HG03521 (cell line): ENCODE measurements at regions not wholly inside any gene's neighbourhood (a gene's known extent, or its start where the extent isn't known, plus 50 kb on each side); places are given as distances from the start of the nearest gene placed in this dataset.
A peak's percentile ranks its signal among the peaks of the same experiment; 100 is the strongest.
"Not testable (repeated sequence)": the region's sequence is repeated elsewhere in the genome, so short reads cannot be mapped to it uniquely, and the experiment has no call there.

Source experiments
- ATAC-seq: cut with Tn5 transposase; IDR thresholded peaks from one replicate; pipeline ENCODE4 v1.9.1; 2021; ENCODE audit warnings: mild to moderate bottlenecking, moderate library complexity; ENCODE audit not compliant: unreplicated experiment

DNA sequence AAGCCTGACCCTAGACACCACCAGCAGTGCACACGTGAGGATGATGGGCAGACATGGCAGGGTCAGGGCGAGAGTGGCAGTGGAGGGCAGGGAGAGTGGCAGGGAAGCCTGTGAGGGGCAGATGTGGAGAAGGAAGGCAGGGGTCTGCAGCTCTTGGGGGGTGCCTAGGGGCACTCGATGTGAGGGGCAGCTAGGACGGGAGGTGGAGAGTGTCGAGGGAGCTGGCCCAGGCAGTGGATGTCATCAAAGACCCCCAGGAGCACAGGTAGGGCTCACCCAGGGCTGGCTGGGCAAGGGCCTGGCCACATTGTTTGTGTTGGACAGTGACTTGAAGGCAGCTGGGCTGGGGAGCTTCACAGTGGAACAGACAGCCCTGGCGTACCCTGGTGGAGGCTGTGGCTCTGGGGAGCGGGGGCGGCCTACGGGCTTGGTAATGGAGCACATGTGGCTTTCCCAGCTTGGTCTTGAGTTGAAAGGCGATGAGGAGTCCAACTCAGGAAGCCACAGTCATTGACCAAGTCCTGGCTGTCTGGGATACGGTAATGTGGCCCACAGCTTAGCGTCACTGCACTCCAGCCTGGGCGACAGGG is 87.1 kb downstream of the RTP5 start:
- no peak for ATAC-seq

DNA sequence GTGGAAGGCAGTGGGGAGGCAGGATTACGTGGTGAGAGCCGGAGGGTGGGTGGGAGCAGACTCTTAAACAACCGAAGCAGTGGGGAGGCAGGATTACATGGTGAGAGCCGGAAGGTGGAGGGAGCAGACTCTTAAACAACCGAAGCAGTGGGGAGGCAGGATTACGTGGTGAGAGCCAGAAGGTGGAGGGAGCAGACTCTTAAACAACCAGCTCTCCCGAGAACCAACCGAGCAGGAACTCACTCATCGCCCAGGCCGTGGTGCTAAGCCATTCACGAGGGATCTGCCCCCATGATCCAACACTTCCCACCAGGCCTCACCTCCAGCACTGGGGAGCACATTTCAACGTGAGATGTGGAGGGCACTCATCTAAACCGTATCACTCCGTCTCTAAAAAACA is 87.7 kb downstream of the RTP5 start:
- ATAC-seq, result no peak

DNA sequence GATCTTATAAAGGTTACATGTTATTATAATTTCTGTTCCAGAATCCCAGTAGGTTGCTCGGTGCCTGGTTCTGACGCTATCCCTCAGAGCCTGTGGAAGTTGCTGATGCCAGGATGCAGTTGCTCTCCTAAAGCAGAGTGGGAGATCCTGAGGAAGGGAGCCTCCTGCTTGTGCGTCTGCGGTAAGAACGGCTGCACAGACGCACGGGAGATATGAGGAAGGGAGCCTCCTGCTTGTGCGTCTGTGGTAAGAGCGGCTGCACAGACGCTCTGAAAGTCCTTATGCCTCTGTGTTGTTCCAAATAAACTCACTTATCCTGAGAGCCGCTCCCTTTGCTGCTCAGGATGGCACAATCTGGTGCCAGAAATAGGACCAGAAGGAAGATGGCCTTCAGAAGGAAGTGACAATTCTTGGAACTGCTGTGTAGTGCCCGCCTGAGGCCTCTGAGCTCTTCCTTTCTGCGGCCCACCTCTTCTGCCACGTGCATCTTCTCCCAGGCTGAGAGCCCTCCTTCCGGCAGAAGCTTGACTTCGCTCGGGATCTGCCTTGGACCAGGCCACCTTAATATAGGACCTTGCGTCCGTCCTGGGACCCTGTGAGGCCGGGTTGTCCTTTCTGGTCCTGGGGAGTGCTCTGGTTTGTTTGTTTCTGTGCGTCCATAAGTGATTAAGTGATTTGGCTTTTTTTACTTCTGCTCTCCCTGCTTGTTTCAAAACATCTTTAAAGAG is 89.5 kb downstream of the RTP5 start:
- ATAC-seq, result no peak

DNA sequence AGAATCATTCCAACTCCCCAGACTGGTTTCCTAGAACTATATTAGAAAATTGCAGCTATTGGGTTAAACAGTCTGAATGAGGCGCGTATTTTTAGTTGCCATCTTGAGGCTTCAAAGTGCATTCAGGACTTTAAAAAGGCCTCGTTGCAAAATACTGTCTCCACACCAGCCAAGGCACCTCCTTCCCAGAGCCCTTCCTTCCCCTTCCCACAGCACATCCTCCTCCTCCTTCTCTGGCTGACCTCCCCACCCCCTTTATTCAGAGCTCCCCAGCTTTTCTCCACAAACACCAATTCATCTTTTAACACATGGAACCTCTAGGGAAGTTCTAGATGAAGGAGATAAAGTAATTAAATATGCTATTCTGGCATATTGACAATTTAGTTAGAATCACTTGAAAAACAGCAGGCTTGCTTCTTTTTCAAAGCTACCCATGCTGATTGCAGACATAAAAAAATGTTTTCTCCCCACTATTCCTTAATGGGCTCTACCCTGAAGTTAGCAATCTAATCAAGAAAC is 90.3 kb downstream of the RTP5 start:
- ATAC-seq, result no peak

DNA sequence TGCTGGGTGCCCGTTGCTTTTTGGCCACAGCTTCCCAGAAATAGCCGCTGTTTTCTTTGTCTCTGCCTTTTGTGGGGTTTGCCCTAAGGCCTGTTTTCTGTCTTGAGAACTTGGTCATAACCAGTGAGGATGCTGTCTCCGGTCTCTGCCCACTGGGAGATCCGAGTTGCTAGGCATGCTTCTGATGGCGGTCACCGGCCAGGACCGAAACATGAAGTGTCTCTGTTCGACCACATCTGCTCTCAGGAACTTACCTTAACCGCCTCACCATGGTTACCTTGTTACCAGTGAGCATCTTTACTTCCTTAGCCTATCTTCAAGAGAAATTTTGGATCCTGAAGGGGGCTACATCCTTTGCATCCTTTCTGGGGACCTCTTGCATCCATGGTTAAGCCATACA is 91.9 kb downstream of the RTP5 start:
- no peak for ATAC-seq

DNA sequence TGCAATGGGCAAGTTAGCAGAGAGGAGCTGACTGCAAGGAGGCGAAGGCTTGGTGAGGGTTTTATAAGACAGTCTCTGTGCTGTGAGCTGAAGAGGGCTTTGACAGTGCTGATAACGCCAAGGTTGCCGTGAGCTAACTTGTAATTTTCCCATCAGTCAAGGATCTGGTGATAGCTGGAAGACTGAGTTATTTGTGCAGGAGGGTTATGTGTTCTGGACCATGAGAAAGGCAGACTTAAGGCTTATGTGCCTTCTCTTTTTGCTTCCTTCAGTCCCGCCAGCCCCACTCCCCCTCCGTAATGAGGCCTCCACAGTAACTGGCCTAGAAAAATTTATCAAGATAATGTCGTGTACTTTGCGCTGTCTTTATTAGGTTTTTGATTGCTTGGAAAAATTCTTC is 94.6 kb downstream of the RTP5 start:
- no peak for ATAC-seq

DNA sequence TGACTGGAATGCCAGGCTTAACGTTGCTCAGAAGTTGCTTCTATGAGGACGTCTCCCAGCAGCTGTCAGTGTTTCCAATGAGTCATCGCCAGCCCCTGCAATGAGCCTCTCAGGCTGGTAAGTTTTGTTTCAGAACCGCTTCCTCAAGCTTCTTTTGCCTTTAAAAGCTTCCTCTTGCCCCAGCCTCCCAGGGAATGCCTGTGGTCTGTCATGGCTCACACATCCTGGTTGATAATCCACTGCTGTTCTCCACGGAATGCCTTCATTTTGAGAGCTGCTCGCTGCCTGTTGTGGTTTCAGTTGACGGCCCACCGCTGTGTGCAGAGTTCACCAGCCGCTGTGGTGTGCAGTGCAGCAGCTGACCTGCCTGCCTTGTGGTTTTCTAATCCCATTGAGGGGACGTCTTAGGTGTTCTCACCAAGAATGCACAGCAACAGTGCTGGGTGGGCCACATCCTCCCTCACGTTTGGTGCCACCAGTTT is 96.4 kb downstream of the RTP5 start:
- ATAC-seq, result peak; percentile 79

DNA sequence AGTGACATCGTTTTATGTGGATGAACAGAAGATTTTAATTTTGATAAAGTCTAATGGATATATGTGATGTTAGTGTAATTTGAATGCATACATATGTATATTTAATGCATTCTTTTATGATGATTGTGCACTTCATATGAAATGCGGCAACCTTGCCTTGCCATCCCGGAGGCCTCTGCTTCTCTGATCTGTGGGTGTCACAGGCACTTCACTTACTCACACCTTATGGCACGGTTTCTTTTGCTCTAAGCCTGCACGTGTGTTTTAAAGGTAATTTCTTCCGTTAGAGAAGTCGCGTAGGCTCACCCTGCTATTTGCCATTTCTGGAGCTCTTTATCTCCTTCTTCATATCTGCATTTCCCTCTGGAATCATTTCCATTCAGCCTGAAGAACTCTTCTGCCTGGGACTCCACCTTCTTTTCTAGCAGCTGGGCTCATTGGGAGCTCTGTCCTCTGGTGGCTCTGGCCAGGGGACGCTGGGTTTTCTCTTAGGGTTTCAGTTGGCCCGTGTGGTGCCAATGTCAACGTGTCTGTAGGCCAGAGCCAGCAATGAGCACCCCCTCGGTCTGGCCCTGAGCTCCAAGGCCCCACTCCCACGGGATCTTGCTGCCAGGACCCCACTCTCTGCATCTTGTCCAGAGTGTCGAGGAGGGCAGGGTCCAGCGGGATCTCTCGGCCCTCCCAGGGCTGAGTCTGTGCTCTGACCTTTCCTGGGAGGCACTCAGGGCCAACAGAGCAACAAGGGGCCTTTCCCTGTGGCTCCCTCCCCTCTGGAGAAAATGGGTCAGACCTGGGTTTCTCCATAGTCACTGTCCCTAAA is 97.3 kb downstream of the RTP5 start:
- ATAC-seq, result no peak

DNA sequence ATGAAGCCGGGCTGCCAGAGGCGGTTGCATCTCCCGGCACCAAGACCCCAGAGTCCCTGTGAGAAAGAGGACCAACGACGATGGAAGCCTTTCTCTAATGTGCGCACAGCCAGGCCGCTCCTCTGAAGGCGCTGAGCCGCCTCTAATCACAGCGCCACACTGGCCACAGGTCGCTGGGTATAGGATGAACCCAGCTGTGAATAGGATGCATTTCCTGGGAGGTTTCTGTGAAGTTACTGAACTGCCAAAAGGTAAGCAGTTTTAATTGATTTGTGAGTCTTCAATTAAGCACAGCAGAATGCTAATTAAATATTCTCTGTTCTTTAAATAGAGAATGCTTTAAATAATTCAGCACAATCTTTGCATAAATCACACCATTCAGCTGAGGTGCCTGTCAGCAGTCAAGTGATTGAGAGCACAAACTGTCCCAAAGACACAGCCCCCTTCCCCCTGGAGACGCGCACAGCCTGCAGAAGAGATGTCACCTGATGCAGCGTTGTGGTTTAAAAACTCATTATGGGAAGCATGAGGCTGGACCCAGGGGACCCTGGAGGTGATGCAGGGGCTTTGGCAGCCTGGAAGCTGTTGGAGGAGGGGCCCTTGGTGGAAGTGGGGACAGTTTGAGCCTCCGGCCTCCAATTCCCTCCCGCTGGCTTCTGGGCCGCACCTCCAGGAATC is 98.1 kb downstream of the RTP5 start:
- ATAC-seq, result no peak

DNA sequence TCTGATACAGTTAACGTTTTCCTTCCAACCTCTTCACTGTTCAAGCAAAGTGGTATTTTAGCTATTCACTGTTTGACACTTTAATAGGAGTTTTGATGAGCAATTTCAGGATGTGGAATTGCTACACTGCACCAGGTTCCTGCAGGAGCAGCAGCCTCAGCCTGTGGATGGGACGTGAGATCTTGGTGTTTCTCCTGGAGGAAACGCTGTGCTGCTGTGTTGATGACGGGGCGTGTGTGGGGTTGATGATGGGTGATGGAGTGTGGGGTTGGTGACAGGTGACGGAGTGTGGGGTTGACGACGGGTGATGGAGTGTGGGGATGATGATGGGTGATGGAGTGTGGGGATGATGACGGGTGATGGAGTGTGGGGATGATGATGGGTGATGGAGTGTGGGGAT is 98.9 kb downstream of the RTP5 start:
- ATAC-seq, result no peak

DNA sequence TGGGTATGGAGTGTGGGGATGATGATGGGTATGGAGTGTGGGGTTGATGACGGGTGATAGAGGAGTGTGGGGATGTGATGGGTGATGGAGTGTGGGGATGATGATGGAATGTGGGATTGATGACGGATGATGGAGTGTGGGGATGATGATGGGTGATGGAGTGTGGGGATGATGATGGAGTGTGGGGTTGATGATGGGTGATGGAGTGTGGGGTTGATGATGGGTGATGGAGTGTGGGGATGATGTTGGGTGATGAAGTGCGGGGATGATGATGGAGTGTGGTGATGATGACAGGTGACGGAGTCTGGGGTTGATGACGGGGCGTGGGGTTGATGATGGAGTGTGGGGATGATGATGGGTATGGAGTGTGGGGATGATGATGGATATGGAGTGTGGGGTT is 99.7 kb downstream of the RTP5 start:
- not testable (repeated sequence) for ATAC-seq

DNA sequence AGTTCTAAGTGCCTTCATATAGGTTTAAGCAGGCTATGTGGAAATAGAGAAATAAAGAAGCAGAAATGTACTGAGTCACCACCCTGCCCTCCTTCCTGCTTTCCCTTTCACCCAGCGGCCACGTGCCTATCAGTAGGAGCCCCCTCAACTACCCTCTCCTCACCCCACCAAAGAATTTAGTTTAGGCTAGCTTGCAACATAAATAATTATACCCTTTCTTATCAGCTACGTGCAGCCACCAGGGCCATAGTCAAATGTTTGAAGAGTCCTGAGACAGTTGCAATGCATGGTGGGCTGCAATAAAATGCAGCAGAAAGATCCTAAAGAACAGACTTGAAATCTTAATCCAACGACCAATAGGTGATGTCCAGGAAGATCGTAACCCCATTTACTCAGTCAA is 101.2 kb downstream of the RTP5 start:
- ATAC-seq, result no peak

DNA sequence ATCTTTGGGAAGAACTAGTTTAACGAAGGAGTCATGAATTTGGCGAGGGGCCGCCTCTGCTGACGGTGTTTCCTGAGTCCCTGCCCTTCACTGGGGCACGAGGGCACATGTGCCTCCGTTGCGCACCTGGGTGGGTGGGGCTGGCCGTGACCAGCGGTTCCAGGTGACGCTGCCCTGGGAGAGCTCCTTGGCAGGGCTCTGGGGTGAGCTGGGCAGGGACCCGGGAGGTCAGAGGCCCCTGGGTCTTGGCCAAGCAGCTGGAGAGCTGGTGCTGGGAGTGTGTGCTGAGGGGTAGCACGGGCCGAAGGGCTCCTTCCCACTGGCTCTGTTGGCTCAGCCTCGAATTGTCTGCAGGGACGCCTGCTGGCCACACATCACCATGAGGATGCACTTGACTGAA is 104.6 kb downstream of the RTP5 start:
- ATAC-seq, result no peak

DNA sequence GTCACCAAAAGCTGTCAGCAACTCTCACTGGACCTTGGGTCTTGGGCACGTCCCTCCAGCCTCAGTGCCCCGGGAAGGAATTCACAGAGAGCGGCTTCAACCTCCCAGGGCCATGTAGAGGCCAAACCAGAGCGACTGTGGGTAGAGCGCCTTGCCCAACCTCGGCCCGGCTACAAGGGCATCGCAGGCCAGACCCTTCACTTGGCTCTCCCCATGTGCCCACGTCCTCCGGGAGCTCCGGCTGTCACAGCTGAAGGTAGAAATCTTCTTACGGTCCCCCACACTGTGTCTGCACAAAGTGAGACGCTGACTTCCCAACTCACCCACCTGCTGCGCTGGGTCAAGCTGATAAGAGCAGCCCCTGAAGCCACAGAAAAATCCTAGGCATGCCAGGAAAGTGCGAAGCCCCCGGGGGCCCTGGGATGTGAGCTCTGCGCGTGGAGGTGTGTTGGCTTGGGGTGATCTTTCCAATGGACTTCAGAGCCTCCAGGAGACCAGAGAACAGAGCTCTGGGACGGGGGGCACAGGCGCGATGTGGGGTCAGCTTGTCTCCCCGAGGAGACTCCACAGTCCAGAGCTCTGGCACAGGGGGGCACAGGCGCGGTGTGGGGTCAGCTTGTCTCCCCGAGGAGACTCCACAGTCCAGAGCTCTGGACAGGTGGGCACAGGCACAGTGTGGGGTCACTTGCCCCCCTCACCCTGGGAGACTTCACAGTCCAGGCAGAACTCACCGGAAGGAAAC is 105.5 kb downstream of the RTP5 start:
- ATAC-seq, result no peak

DNA sequence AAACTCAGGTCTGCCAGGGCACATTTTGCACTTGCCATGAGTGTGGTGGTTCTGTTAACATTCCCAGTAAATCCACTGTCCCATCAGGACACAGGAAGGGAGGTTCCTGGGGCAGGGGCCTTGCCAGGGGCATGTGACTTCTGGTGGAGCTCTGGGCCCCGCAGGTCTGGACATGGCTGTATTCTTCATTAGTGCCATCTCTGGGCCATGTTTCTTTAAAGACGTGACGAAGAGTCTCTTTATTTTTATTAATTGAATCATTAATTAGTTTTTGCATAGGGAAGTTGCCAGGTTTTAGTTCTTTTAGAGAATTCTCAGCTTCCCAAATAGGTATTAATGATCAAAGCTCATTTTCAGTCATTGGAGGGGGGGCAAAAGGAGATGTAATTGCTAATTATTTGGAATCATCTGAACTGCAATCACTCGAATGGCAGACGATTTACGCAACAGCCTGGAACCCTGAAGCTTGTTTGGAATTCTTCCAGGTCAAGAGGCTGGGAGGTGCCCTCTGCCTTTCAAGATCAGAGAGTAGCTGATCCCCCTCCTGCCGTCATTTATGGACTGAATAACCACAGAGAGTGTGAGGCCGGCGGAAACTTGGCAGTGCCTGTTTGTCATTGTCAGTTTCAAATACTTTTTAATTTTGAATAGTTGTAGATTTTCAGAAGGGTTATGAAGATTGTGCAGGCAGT is 106.2 kb downstream of the RTP5 start:
- no peak for ATAC-seq

DNA sequence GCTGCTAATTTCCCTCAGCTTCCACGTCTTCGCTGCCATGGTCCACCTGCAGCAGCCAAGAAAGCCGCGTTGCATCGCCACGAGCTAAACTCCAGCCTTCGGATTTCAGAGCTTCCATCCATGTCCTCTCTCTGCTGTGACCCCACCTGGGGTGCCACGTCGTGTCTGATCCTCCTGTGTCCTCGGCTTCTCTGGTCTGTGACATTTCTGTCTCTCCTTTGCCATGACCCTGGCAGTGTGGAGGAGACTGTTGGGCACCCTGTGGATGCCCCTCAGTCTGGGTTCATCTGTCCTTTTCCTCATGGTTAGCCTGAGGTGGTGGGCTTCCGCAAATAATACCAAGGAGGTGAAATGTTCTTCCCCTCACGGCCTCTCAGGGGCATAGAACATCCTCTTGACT is 106.8 kb downstream of the RTP5 start:
- no peak for ATAC-seq

DNA sequence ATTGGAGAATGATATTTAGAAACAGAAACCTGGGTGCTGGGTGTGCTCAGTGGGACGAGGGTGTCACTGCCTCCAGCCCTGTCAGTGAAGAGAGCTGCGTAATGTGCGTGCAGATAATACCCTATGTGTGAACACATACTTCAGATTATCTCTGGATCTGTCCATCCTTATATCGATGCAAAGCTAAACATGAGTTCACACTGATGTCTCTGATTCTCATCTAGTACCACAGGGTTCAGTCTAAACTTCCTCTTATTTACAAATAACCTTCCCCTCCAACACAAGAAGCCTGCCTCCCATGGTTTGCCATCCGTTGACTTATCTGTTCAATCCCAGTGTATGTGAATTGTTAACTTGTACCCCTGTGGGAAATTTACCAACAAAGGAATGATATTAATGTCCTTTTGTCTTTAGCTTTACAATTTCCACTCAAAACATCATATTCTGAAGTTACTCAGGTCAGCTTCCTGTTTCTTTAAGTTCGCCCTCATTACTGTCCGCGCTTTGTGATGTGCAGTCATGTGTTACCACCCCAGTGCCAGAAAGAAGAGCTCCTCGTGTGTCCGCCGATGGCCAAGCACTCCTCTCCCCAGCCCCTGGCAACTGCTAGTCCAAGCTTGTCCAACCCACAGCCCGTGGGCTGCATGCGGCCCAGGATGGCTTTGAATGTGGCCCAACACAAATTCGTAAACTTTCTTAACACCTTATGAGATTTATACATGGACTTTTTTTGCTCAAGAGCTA is 108.2 kb downstream of the RTP5 start:
- ATAC-seq, result no peak

DNA sequence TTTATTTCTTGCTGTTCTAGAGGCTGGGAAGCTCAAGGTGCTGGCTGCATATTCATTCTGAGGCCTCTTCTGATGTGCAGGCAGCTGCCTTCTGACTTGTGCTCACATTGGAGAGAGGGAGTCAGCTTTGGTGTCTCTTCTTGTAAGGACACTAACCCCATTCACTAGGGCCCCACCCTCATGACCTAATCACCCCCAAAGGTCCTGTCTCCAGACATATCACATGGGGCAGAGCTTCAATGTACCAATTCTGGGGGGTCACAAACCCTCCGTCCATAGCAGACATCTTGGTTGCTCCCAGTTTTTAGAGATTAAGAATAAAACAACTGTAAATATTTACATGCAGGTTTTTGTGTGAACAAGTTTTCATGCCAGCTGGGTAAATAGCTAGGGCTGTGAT is 109.1 kb downstream of the RTP5 start:
- ATAC-seq, result no peak

DNA sequence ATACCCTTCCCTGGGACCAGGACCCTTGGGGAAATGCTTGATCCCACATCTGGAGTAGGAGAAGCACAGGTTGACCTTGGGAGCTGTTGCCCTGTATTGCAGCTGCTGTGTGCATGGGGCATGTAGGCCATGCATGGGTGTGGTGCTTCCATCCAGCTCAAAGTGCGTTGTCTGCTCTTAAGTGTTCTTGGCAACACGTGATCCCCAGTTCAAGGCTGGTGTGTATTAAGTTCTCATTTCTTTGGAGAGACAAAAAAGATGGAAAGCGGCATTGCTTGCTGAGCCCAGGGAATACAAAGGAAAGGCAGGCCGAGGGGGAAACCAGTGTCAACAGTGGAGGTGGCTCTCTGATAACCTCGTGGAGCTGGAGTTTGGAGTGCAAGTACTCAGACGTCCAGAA is 110.7 kb downstream of the RTP5 start:
- ATAC-seq, result no peak
